NCI-H524 (cell line): ENCODE measurements at regions not wholly inside any gene's neighbourhood (a gene's known extent, or its start where the extent isn't known, plus 50 kb on each side); places are given as distances from the start of the nearest gene placed in this dataset.
"Not testable (repeated sequence)": the region's sequence is repeated elsewhere in the genome, so short reads cannot be mapped to it uniquely, and the experiment has no call there.

Experiments
- DNase-seq, 2 experiments: peaks; one replicate each; lab custom pipeline; 2025; lab: John Stamatoyannopoulos, UW

- DNase-seq: no peak
Measured at GRCh38 chr1:200317236-200317635, 92.6 kb downstream of the ZNF281 start.

DNA sequence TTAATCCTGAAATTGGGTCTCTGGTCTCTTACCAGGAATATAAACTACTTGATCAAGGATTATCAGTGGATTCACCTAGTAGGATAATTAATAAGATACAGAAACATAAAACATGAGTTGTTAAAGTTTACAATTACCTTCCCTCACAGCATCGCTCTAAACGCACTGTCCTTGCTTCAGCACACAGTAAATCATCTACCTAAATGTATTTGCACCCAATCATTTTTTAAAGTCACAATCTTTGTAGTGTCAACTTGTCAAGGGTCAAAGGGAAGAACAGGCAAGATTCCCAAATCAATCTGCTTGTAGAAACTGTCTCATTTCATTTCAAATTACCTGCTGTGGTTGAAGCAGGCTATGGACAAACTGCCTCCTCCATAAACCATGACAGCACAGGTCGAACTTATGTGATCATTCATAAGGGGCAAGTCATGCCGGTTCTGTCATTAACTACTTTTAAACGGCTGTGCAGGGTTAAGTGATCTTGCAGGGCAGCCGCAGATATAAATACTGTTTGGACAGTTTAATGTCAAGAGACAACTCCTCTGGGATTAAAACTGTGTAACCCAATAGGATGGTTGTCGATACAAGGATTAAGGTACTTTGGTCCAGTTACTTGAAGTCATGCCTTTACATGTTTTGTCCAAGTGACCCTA is 93.6 kb downstream of the ZNF281 start:
- no peak for DNase-seq

- DNase-seq: no peak
Measured at GRCh38 chr1:200314085-200314750, 95.6 kb downstream of the ZNF281 start.

DNA sequence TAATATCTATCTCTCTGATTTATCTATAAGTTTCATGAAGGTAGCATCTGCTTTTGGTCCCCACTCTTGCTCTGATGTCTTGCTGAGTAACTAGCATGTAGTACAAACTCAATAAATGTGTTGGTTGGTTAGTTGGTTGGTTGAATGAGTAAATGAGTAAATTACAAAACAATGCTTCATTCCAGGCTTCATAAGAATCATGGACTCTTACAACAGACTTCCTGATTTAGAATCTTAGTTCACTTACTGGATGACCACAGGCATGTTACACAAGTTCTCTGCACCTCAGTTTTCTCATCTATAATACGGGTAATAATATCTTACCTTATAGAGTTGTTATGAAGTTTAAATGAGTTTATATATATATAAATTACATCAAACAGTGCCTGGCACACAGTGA is 98.6 kb downstream of the ZNF281 start:
- DNase-seq: no peak

- no peak for DNase-seq
Measured at GRCh38 chr1:200310824-200311223, 99.0 kb downstream of the ZNF281 start.

DNA sequence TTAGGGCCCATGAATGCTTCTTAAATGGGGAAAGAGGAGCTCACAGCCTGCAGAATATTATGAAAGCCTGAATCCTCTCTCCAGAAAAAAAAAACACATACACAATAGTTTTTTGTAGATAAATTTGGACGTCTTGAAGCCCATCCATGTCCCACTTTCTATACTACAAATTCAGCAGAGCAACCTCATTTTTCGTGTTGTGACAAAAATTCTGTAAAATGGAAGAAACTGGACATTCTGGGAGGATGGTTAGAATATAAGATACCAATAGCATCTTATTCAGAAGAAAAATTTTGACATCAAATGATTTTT is 102.1 kb downstream of the ZNF281 start:
- no peak for DNase-seq

DNA sequence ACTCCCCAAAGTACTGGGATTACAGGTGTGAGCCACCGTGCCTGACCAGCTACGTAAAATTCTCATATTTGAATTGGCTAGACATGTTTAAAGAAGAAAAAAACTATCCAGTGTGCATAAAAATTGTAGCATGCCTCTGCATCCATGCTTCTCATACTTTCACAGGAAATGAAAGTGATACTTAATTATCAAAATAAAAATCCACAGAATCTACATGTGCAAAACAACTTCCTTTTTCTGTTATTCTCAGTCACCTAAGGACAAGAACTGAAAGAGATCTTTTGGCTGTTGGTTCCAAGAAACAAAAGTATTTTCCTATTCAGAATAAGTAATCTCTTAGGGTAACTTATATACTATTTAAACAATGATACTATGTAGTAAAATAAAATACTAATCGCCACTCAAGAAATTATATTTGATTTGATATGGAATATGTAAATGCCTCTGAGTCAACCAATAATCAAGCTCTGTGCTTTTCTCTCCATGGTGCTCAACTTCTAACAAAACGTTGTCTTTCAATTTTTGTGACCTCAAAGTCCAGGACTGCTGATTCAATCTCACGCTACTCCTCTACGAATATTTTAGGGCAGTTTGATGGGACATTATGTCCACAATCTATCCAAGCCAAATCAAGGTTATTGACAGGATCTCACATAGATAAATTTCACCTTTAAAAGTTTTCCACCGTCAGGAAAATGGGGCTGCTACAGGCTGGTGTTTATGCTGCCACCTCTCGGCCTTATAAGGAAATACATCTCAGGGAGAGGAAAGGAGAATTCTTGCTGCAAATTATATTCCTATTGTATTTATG is 102.7 kb downstream of the ZNF281 start:
- peak in 1 of 2 experiments; percentile 12 for DNase-seq

GRCh38 chr1:200305806-200306205 is 104.0 kb downstream of the ZNF281 start:
- DNase-seq: no peak

DNA sequence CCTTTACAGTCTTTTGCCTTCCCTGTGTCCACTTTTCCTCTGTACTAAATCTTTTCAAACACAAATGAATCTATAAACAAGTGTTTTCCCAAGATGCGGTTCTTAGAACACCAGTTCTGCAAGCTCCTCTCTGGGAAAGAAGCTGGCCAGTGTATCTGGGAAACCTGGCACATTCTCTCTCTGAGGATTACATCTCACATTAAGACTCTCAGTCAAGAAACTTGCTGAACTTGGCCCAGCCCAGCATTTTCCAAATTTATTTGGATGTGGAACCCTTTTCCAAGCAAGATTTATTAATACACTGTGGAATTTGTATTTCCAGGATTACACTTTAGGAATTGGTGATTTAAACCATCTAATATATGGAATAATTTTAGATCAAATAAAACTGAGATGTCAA is 105.7 kb downstream of the ZNF281 start:
- no peak for DNase-seq

- peak; percentile 22 to 48 for DNase-seq
Measured at GRCh38 chr1:200302921-200303290, 106.9 kb downstream of the ZNF281 start.

- peak in 1 of 2 experiments; percentile 55 for DNase-seq
Measured at GRCh38 chr1:200302192-200302920, 107.5 kb downstream of the ZNF281 start.

DNA sequence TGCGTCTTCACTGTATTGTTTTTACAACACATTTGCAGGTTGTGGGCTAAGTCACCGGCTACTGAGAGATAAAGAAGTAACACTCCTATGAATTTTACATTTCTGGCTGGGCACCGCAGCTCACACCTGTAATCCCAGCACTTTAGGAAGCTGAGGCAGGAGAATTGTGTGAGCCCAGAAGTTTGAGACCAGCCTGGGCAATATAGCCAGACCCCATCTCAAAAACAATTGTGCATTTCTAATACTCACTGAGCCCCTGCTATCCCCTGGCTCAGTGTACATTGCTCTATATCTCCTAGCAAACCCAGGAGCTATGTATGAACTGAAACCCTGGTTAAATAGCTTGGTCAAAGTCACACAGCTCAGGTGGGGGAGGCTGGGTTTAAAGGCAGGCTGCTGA is 108.7 kb downstream of the ZNF281 start:
- DNase-seq: no peak

DNA sequence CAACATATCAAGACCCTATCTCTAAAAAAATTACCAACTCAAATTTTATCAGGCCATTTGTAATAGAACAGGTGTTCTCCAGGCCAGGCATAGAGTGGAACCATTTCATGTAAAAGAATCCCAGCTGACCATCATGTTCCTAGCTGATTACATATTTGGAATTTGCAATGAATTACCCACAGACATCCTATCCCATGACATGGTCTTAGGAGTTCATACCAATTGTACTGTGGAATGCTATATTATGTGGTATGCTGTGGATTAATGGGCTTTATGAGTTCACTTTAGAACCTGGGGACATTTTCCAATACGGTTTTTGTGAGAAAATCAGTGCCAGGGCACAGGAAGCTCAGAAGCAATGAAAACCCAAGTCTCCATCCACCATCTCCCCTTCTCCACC is 110.3 kb downstream of the ZNF281 start:
- DNase-seq: no peak

DNA sequence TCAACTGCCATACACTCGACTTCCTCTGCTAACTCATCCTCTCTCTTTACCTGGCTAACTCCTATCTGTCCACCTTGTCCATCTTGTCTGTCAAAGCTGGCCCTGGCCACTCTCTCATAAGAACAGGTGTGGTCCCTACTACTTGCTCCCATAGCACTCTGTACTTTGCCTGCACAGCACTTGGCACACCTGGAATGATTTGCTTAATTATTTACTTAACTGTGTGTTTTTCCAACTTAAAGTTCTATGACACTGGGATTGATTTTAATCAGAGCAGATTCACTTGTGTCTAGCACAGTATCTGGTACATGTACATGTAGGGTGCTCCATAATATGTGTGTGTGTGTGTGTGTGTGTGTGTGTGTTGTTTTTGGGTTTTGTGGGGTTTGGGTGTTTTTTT is 111.6 kb downstream of the ZNF281 start:
- no peak for DNase-seq

GRCh38 chr1:200296091-200296661 is 113.7 kb downstream of the ZNF281 start:
- DNase-seq: no peak

GRCh38 chr1:200294241-200294640 is 115.6 kb downstream of the ZNF281 start:
- DNase-seq: no peak

DNA sequence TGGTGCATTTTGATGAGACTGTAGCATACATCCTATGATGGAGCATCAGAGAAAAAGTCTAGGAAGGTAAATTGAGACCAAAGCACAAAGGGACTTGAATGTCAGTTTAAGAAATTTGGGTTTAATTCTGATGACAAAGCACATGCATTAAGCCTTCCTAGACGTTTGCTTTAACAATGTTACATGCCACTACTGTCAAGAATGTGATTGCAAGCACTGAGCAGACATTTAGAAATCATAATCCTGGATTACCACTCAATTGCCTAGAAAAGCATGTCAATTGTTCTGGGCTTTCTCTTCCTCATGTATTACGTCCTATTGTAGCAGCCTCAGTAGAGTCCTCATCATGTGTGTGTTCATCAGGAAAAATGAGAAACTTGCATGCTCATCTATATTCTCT is 117.1 kb downstream of the ZNF281 start:
- no peak for DNase-seq

DNA sequence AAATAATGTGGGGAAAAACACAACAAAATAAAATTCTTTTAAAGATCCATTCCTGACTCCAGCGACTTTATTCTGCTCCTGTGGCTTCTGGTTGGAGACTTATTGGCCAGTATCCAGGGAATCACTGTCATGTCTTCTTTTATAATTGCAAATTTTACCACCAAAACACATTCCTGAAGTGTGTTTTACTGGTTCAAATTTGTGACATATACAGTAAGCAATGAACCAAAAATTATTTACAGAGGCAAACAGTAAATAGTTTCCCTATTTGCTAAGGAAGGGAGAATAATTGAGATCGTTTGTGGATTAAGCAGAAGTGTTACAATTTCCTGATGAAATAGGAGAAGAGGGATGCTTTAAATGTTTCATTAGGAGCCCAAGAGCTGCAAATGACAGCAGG is 118.7 kb downstream of the ZNF281 start:
- no peak for DNase-seq

- no peak for DNase-seq
Measured at GRCh38 chr1:200290010-200290685, 119.7 kb downstream of the ZNF281 start.

- no peak for DNase-seq
Measured at GRCh38 chr1:200288226-200288625, 121.6 kb downstream of the ZNF281 start.

DNA sequence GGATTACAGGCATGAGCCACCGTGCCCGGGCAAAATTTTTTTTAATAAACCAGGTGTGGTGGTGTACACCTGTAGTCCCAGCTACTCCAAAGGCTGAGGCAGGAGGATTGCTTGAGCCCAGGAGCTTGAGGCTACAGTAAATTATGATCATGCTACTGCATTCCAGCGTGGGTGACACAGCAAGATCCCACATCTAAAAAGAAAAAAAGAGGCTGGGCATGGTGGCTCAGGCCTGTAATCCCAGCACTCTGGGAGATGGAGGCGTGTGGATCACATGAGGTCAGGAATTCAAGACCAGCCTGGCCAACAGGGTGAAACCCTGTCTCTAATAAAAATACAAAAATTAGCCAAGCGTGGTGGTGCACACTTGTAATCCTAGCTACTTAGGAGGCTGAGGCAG is 125.6 kb downstream of the ZNF281 start:
- not testable (repeated sequence) for DNase-seq
